GM12878 (cell line): ENCODE measurements at regions not wholly inside any gene's neighbourhood (a gene's known extent, or its start where the extent isn't known, plus 50 kb on each side); places are given as distances from the start of the nearest gene placed in this dataset.

Experiments used
- ATAC-seq: fragments of 200-7000 bp; cut with Tn5 transposase; 3 replicates; pipeline ENCODE4 v1.9.1; 2020; ENCODE audit warnings: mild to moderate bottlenecking, moderate library complexity
- BruUV-seq: library from RNA; stranded (reverse); fragments of 400-500 nt; replicated peaks from 2 replicates; lab custom pipeline; 2021; lab: Mats Ljungman, UMichigan
- CTCF ChIA-PET: fragments of 300-600 bp; sonication (Branson Sonifier 250); formaldehyde crosslinking; extraction: SDS; loops from one replicate; lab custom pipeline; 2021; ENCODE audit warnings: inconsistent platforms; lab: Yijun Ruan, JAX
- POLR2A ChIA-PET: fragments of 350-600 bp; formaldehyde crosslinking; extraction: SDS; loops from one replicate; lab custom pipeline; 2021; ENCODE audit warnings: inconsistent platforms; lab: Charles Lee
- RAD21 ChIA-PET: fragments of 300-600 bp; sonication (Branson Sonifier 250); formaldehyde crosslinking; loops from one replicate; lab custom pipeline; 2023; ENCODE audit warnings: antibody characterized with exemption; ENCODE audit not compliant: unreplicated experiment; lab: Charles Lee
- SMC1A ChIA-PET: fragments of 300-600 bp; sonication (Branson Sonifier 250); formaldehyde crosslinking; loops from one replicate; lab custom pipeline; 2023; ENCODE audit not compliant: unreplicated experiment, uncharacterized antibody; lab: Charles Lee
- DNase-seq: peaks from one replicate; pipeline ENCODE4 v3.0.0-alpha.2; 2011; ENCODE audit warnings: low read depth, low spot score
- FAIRE-seq: peaks from 3 replicates; lab custom pipeline; 2011; peaks lifted over from hg19 to GRCh38; lab: Jason Lieb, UNC
- H2AFZ ChIP-seq: 2 replicates; pipeline ENCODE4 v1.6.0; 2011; ENCODE audit warnings: low read depth, low read length, control low read depth; ENCODE audit not compliant: control insufficient read depth
- H3K27ac ChIP-seq: 2 replicates; pipeline ENCODE4 v1.5.1; 2011; ENCODE audit warnings: control low read depth; ENCODE audit not compliant: control insufficient read depth, insufficient read depth
- H3K27me3 ChIP-seq, 2 experiments: replicated peaks in 1 of 2; 2 replicates each; pipeline versions ENCODE4 v1.6.0 to v1.6.1; 2011; ENCODE audit warnings: low read length in 1 of 2; ENCODE audit not compliant: control insufficient read depth in 2 of 2, insufficient read depth in 2 of 2
- H3K36me3 ChIP-seq, 2 experiments: 2 replicates each; pipeline ENCODE4 v1.5.1; 2011; ENCODE audit warnings: low read length in 1 of 2; ENCODE audit not compliant: control insufficient read depth in 2 of 2, insufficient read depth in 2 of 2
- H3K4me1 ChIP-seq: 2 replicates; pipeline ENCODE4 v1.6.1; 2011; ENCODE audit warnings: mild to moderate bottlenecking, low read length, moderate library complexity, mixed read lengths; ENCODE audit not compliant: control insufficient read depth, insufficient read depth
- H3K4me2 ChIP-seq: 2 replicates; pipeline ENCODE4 v1.6.0; 2011; ENCODE audit warnings: control low read depth; ENCODE audit not compliant: control insufficient read depth, insufficient read depth
- H3K4me3 ChIP-seq: fragments of 200-600 bp; sonication (generic); 2 replicates; pipeline ENCODE4 v1.5.1; 2016
- H3K79me2 ChIP-seq: 2 replicates; pipeline ENCODE4 v1.6.0; 2011; ENCODE audit warnings: low read length; ENCODE audit not compliant: control insufficient read depth, insufficient read depth
- H3K9ac ChIP-seq: 2 replicates; pipeline ENCODE4 v1.8.0; 2011; ENCODE audit warnings: low read length, control low read depth, mixed read lengths; ENCODE audit not compliant: control insufficient read depth, insufficient read depth
- H3K9me3 ChIP-seq: replicated peaks from 3 replicates; pipeline ENCODE4 v1.5.1; 2011; ENCODE audit warnings: mild to moderate bottlenecking, low read length; ENCODE audit not compliant: control insufficient read depth, insufficient read depth
- H4K20me1 ChIP-seq: 2 replicates; pipeline ENCODE4 v1.6.0; 2011; ENCODE audit not compliant: control insufficient read depth, insufficient read depth
- BMI1 ChIP-seq: fragments of 450-650 bp; IDR thresholded peaks from 2 replicates; pipeline ENCODE4 v1.6.1; 2016; ENCODE audit warnings: mild to moderate bottlenecking, moderate library complexity, borderline replicate concordance
- CBX5 ChIP-seq: sonication (generic); IDR thresholded peaks from 2 replicates; pipeline ENCODE4 v1.6.1; 2016; ENCODE audit warnings: low read depth, moderate library complexity, mild to moderate bottlenecking, inconsistent platforms
- FOS ChIP-seq: IDR thresholded peaks from 3 replicates; pipeline ENCODE4 v1.6.1; 2011; ENCODE audit warnings: borderline replicate concordance; ENCODE audit not compliant: insufficient read length; ENCODE audit errors: extremely low read depth
- IRF4 ChIP-seq: IDR thresholded peaks from 2 replicates; pipeline ENCODE4 v1.6.1; 2011; ENCODE audit warnings: low read depth, low read length
- LARP7 ChIP-seq: fragments of 450-650 bp; IDR thresholded peaks from 2 replicates; pipeline ENCODE4 v1.6.1; 2017; ENCODE audit warnings: mild to moderate bottlenecking
- MEF2B ChIP-seq: fragments of 450-650 bp; IDR thresholded peaks from 2 replicates; pipeline ENCODE4 v1.6.1; 2018; ENCODE audit warnings: mild to moderate bottlenecking, moderate library complexity; ENCODE audit not compliant: partially characterized antibody, poor library complexity, severe bottlenecking
- NBN ChIP-seq: fragments of 450-650 bp; IDR thresholded peaks from 2 replicates; pipeline ENCODE4 v1.6.1; 2016
- NKRF ChIP-seq: fragments of 450-650 bp; conservative IDR thresholded peaks from 2 replicates; pipeline ENCODE4 v1.6.1; 2017; ENCODE audit warnings: mild to moderate bottlenecking, moderate library complexity
- NR2C2 ChIP-seq: IDR thresholded peaks from 2 replicates; pipeline ENCODE4 v1.6.1; 2011; ENCODE audit warnings: borderline replicate concordance, low read depth; ENCODE audit not compliant: control insufficient read depth, insufficient read length
- POLR2A ChIP-seq: IDR thresholded peaks from 2 replicates; pipeline ENCODE4 v1.6.1; 2011; ENCODE audit warnings: low read depth, mild to moderate bottlenecking, low read length
- RAD51 ChIP-seq: fragments of 450-650 bp; IDR thresholded peaks from 2 replicates; pipeline ENCODE4 v1.6.1; 2016; ENCODE audit warnings: moderate library complexity, mild to moderate bottlenecking, inconsistent platforms
- RBBP5 ChIP-seq: fragments of 200-600 bp; sonication (generic); conservative IDR thresholded peaks from 2 replicates; pipeline ENCODE4 v1.6.1; 2016
- RUNX3 ChIP-seq: IDR thresholded peaks from 2 replicates; pipeline ENCODE4 v1.6.1; 2012; ENCODE audit warnings: low read length, inconsistent platforms
- SIN3A ChIP-seq: IDR thresholded peaks from 2 replicates; pipeline ENCODE4 v1.6.1; 2012; ENCODE audit warnings: low read depth, low read length, improper control_type of control experiment
- SMARCA5 ChIP-seq: fragments of 450-650 bp; IDR thresholded peaks from 2 replicates; pipeline ENCODE4 v1.6.1; 2017; ENCODE audit warnings: mild to moderate bottlenecking
- STAT3 ChIP-seq: IDR thresholded peaks from 2 replicates; pipeline ENCODE4 v1.6.1; 2011; ENCODE audit warnings: low read depth, low read length, improper control_type of control experiment
- TCF12 ChIP-seq: IDR thresholded peaks from 2 replicates; pipeline ENCODE4 v1.6.1; 2011; ENCODE audit warnings: low read depth, mild to moderate bottlenecking, low read length
- YY1 ChIP-seq: IDR thresholded peaks from 2 replicates; pipeline ENCODE4 v1.6.1; 2011; ENCODE audit warnings: low read depth, mild to moderate bottlenecking, low read length
- ZZZ3 ChIP-seq: IDR thresholded peaks from 2 replicates; pipeline ENCODE4 v1.6.1; 2011; ENCODE audit warnings: low read depth; ENCODE audit not compliant: control insufficient read depth, insufficient read length
- WGBS: methylation state at CpG from one replicate; pipeline ENCODE4 v1.1.6; 2016; ENCODE audit warnings: low lambda C conversion rate; ENCODE audit not compliant: insufficient replicate concordance, insufficient coverage; ENCODE audit errors: missing lambda C conversion rate; 5-methylcytosine and 5-hydroxymethylcytosine counted together
- in situ Hi-C: fragments of 300-500 bp; cut with MboI; formaldehyde crosslinking; loops from 9 replicates; pipeline ENCODE4 v1.14.3; 2018; ENCODE audit warnings: mixed read lengths
- intact Hi-C: fragments of 100-400 bp; cut with micrococcal nuclease; formaldehyde crosslinking; loops from one replicate; pipeline ENCODE4 v1.14.2; 2022; ENCODE audit not compliant: unreplicated experiment

GRCh38 chrX:106302304-106302703, 134.2 kb downstream of the PWWP3B start (continued):
- no peak for TF ChIP-seq NKRF
- no peak for TF ChIP-seq BMI1
- TF ChIP-seq RBBP5: no peak
- TF ChIP-seq RAD51: no peak
- TF ChIP-seq, all 136 proteins: peak for 0

DNA sequence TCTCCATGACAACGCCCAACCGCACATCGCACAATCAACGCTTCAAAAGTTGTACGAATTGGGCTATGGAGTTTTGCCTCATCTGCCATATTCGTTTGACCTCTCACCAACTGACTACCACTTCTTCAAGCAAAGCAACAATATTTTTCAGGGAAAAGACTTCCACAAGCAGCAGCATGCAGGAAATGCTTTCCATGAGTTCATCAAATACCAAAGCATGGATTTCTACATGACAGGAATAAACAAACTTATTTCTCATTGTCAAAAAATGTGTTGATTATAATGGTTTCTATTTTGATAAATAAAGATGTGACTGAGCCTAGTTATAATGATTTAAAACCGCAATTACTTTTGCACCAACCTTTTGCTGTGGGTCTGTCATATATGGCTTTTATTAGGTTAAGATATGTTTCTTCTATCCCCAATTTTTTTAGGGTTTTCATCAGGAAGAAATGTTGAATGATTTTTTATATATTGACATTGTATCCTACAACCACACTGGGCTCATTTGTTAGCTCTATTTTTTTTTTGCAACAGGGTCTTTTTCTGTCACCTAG, 138.4 kb downstream of the PWWP3B start:
- Histone ChIP-seq H3K27ac (no peak overlapping the region), H3K27me3 (no peaks in the 10 kb centered on the region), H3K4me1 (no peaks in the 10 kb centered on the region), H4K20me1 (no peaks in the 10 kb centered on the region), H3K4me3 (no peak overlapping the region), H3K9ac (no peak overlapping the region), H3K4me2 (no peak overlapping the region), H2AFZ (no peak overlapping the region), H3K9me3 (no peaks in the 10 kb centered on the region), H3K79me2 (no peaks in the 10 kb centered on the region), H3K36me3 (no peaks in the 10 kb centered on the region)
- FAIRE-seq (no peak), ATAC-seq (no peak), DNase-seq (no peak)
- CTCF ChIA-PET: no interaction called here
- RAD21 ChIA-PET: no interaction called here
- WGBS: 55% methylated on average over 7 of the region's 7 CpGs
- intact Hi-C loops (no loop called here), in situ Hi-C loops (no loop called here)
- SMC1A ChIA-PET: no interaction called here
- POLR2A ChIA-PET: no interaction called here
- TF ChIP-seq IRF4 (no peak), SMARCA5 (no peak), LARP7 (no peak), MEF2B (no peak), POLR2A (no peak), TCF12 (no peak), NR2C2 (no peak), STAT3 (no peak), ZZZ3 (no peak), SIN3A (no peak), YY1 (no peak), FOS (no peak), CBX5 (no peak), NBN (no peak), RUNX3 (no peak)
- no TSS peak for BruUV-seq
